ENCODE measurements at regions not wholly inside any gene's neighbourhood (a gene's known extent, or its start where the extent isn't known, plus 50 kb on each side); places are given as distances from the start of the nearest gene placed in this dataset.

GRCh38 chr18:78107363-78107762 is 857.7 kb downstream of the GALR1 start:
- Histone ChIP-seq H3K36me3 (ENCODE audit: control insufficient read depth in 2 of 2, extremely low read depth in 1 of 2, insufficient read depth in 2 of 2, low read length in 2 of 2) (no peaks in the 10 kb centered on the region), H3K4me3 (ENCODE audit: control insufficient read depth in 2 of 3, extremely low read depth in 1 of 3, insufficient read depth in 2 of 3, low read depth in 1 of 3, low read length in 3 of 3) (no peak overlapping the region), H3K79me2 (ENCODE audit: control insufficient read depth, insufficient read depth, low read length) (no peaks in the 10 kb centered on the region), H3K27me3 (ENCODE audit: control insufficient read depth, extremely low read depth, insufficient read depth, low read length) (no peaks in the 10 kb centered on the region), H3K4me2 (ENCODE audit: control insufficient read depth, extremely low read depth, insufficient read depth, low read depth, low read length) (no peak overlapping the region), H4K20me1 (ENCODE audit: control insufficient read depth, extremely low read depth, insufficient read depth, low read length) (no peaks in the 10 kb centered on the region), H3K27ac (ENCODE audit: control insufficient read depth, insufficient read depth, low read length) (no peak overlapping the region), H3K4me1 (ENCODE audit: control insufficient read depth, extremely low read depth, insufficient read depth, low read length) (no peaks in the 10 kb centered on the region), H3K9me3 (ENCODE audit: control insufficient read depth, low read depth, low read length) (peaks cover 12% of the 10 kb centered on the region), H3K9ac (ENCODE audit: control insufficient read depth, extremely low read depth, insufficient read depth, low read length) (no peak overlapping the region), H2AFZ (ENCODE audit: control insufficient read depth, low read length) (no peak overlapping the region), H3K9me1 (ENCODE audit: control insufficient read depth, extremely low read depth, insufficient read depth, low read length) (no peaks in the 10 kb centered on the region)
- dilution Hi-C loops (cut with MboI; ENCODE audit: extremely low pct_ligation_motif_present, low sequenced_read_pairs), result no loop called here
- no peak for FAIRE-seq
- TF ChIP-seq CTCF (optimal IDR thresholded peaks at IDR 0.05 in 1 of 3, IDR thresholded peaks at IDR 0.05 in 1 of 3, conservative IDR thresholded peaks at IDR 0.05 in 1 of 3; ENCODE audit: extremely low read depth in 1 of 3, insufficient read depth in 2 of 3, low read length in 3 of 3), result no peak
- no peak for TF ChIP-seq EZH2 (IDR thresholded peaks at IDR 0.05; ENCODE audit: low read length)
- no peak for DNase-seq (ENCODE audit: low read depth, low spot score)

- TF ChIP-seq CTCF (optimal IDR thresholded peaks at IDR 0.05 in 1 of 3, IDR thresholded peaks at IDR 0.05 in 1 of 3, conservative IDR thresholded peaks at IDR 0.05 in 1 of 3; ENCODE audit: extremely low read depth in 1 of 3, insufficient read depth in 2 of 3, low read length in 3 of 3) (no peak), EZH2 (IDR thresholded peaks at IDR 0.05; ENCODE audit: low read length) (no peak)
Observed at GRCh38 chr18:78108554-78108953, 858.9 kb downstream of the GALR1 start.

More at GRCh38 chr18:78108554-78108953, 858.9 kb downstream of the GALR1 start:
- H3K4me1 ChIP-seq (ENCODE audit: control insufficient read depth, extremely low read depth, insufficient read depth, low read length), result no peaks in the 10 kb centered on the region
- no peak overlapping the region for H3K4me2 ChIP-seq (ENCODE audit: control insufficient read depth, extremely low read depth, insufficient read depth, low read depth, low read length)
- H2AFZ ChIP-seq (ENCODE audit: control insufficient read depth, low read length), result no peak overlapping the region
- no peak overlapping the region for H3K9ac ChIP-seq (ENCODE audit: control insufficient read depth, extremely low read depth, insufficient read depth, low read length)
- no peaks in the 10 kb centered on the region for H3K79me2 ChIP-seq (ENCODE audit: control insufficient read depth, insufficient read depth, low read length)
- H4K20me1 ChIP-seq (ENCODE audit: control insufficient read depth, extremely low read depth, insufficient read depth, low read length), result no peaks in the 10 kb centered on the region
- H3K36me3 ChIP-seq (ENCODE audit: control insufficient read depth in 2 of 2, extremely low read depth in 1 of 2, insufficient read depth in 2 of 2, low read length in 2 of 2), result no peaks in the 10 kb centered on the region
- H3K9me1 ChIP-seq (ENCODE audit: control insufficient read depth, extremely low read depth, insufficient read depth, low read length), result no peaks in the 10 kb centered on the region
- FAIRE-seq (no peak), DNase-seq (ENCODE audit: low read depth, low spot score) (no peak)
- H3K4me3 ChIP-seq (ENCODE audit: control insufficient read depth in 2 of 3, extremely low read depth in 1 of 3, insufficient read depth in 2 of 3, low read depth in 1 of 3, low read length in 3 of 3), result no peak overlapping the region
- no peaks in the 10 kb centered on the region for H3K27me3 ChIP-seq (ENCODE audit: control insufficient read depth, extremely low read depth, insufficient read depth, low read length)
- H3K27ac ChIP-seq (ENCODE audit: control insufficient read depth, insufficient read depth, low read length), result no peak overlapping the region
- peaks cover 12% of the 10 kb centered on the region for H3K9me3 ChIP-seq (ENCODE audit: control insufficient read depth, low read depth, low read length)
- dilution Hi-C loops (cut with MboI; ENCODE audit: extremely low pct_ligation_motif_present, low sequenced_read_pairs), result no loop called here

Data from keratinocyte (primary cell).